GM18507 (cell line): ENCODE measurements at regions not wholly inside any gene's neighbourhood (a gene's known extent, or its start where the extent isn't known, plus 50 kb on each side); places are given as distances from the start of the nearest gene placed in this dataset.
A peak's percentile ranks its signal among the peaks of the same experiment; 100 is the strongest.

ENCODE experiments used
- DNase-seq: peaks from one replicate; pipeline ENCODE4 v3.0.0; 2011; ENCODE audit warnings: low read depth; ENCODE audit not compliant: insufficient read length; ENCODE audit errors: extremely low spot score
- FAIRE-seq: peaks from 2 replicates; lab custom pipeline; 2011; peaks lifted over from hg19 to GRCh38; lab: Jason Lieb, UNC

GRCh38 chr18:77487951-77488740, 238.5 kb downstream of the GALR1 start:
- FAIRE-seq, result peak; percentile 59
- no peak for DNase-seq

GRCh38 chr18:77495079-77495478, 245.4 kb downstream of the GALR1 start:
- FAIRE-seq (no peak), DNase-seq (no peak)

GRCh38 chr18:77495982-77496690, 246.5 kb downstream of the GALR1 start:
- DNase-seq (no peak), FAIRE-seq (no peak)

GRCh38 chr18:77501266-77501665, 251.6 kb downstream of the GALR1 start:
- DNase-seq, result no peak
- FAIRE-seq, result no peak

- DNase-seq, result no peak
Observed at GRCh38 chr18:77505499-77505898, 255.9 kb downstream of the GALR1 start.

GRCh38 chr18:77512152-77512551, 262.5 kb downstream of the GALR1 start:
- DNase-seq (no peak), FAIRE-seq (no peak)

More at GRCh38 chr18:77505499-77505898, 255.9 kb downstream of the GALR1 start:
- FAIRE-seq, result no peak

- FAIRE-seq (no peak), DNase-seq (no peak)
Observed at GRCh38 chr18:77517901-77518300, 268.3 kb downstream of the GALR1 start.

GRCh38 chr18:77520767-77521166, 271.1 kb downstream of the GALR1 start:
- DNase-seq (no peak), FAIRE-seq (no peak)

GRCh38 chr18:77522051-77522675, 272.5 kb downstream of the GALR1 start:
- no peak for DNase-seq
- FAIRE-seq, result no peak

GRCh38 chr18:77524909-77525308, 275.3 kb downstream of the GALR1 start:
- DNase-seq (no peak), FAIRE-seq (no peak)

GRCh38 chr18:77526962-77527361, 277.3 kb downstream of the GALR1 start:
- FAIRE-seq, result no peak
- DNase-seq, result no peak

- no peak for FAIRE-seq
- no peak for DNase-seq
Observed at GRCh38 chr18:77528872-77529271, 279.2 kb downstream of the GALR1 start.

GRCh38 chr18:77529492-77530176, 280.0 kb downstream of the GALR1 start:
- FAIRE-seq, result no peak

GRCh38 chr18:77530732-77531131, 281.1 kb downstream of the GALR1 start:
- DNase-seq (no peak), FAIRE-seq (no peak)

More at GRCh38 chr18:77529492-77530176, 280.0 kb downstream of the GALR1 start:
- DNase-seq, result no peak

GRCh38 chr18:77539860-77540259, 290.2 kb downstream of the GALR1 start:
- FAIRE-seq, result no peak
- DNase-seq, result no peak

- FAIRE-seq (no peak), DNase-seq (no peak)
Observed at GRCh38 chr18:77544792-77545191, 295.1 kb downstream of the GALR1 start.

- FAIRE-seq (no peak), DNase-seq (no peak)
Observed at GRCh38 chr18:77547757-77548156, 298.1 kb downstream of the GALR1 start.

- no peak for FAIRE-seq
Observed at GRCh38 chr18:77548790-77549420, 299.3 kb downstream of the GALR1 start.

GRCh38 chr18:77550625-77551024, 301.0 kb downstream of the GALR1 start:
- FAIRE-seq (no peak), DNase-seq (no peak)

More at GRCh38 chr18:77548790-77549420, 299.3 kb downstream of the GALR1 start:
- no peak for DNase-seq
